HG03469 (cell line): ENCODE measurements at regions not wholly inside any gene's neighbourhood (a gene's known extent, or its start where the extent isn't known, plus 50 kb on each side); places are given as distances from the start of the nearest gene placed in this dataset.
"Not testable (repeated sequence)": the region's sequence is repeated elsewhere in the genome, so short reads cannot be mapped to it uniquely, and the experiment has no call there.

Source experiments
- ATAC-seq: cut with Tn5 transposase; IDR thresholded peaks from one replicate; pipeline ENCODE4 v1.9.1; 2021; ENCODE audit warnings: mild to moderate bottlenecking, moderate library complexity, moderate number of reproducible peaks; ENCODE audit not compliant: unreplicated experiment

GRCh38 chr14:105653921-105654320 lies 127.5 kb downstream of the TMEM121 start:
- ATAC-seq, result not testable (repeated sequence)

- ATAC-seq, result not testable (repeated sequence)
Observed at GRCh38 chr14:105659255-105659654, 132.9 kb downstream of the TMEM121 start.

- ATAC-seq, result no peak
Observed at GRCh38 chr14:105659935-105660527, 133.6 kb downstream of the TMEM121 start.

GRCh38 chr14:105660816-105661531 lies 134.6 kb downstream of the TMEM121 start:
- no peak for ATAC-seq

- ATAC-seq, result not testable (repeated sequence)
Observed at GRCh38 chr14:105662043-105662442, 135.7 kb downstream of the TMEM121 start.

GRCh38 chr14:105662592-105662991 lies 136.2 kb downstream of the TMEM121 start:
- not testable (repeated sequence) for ATAC-seq

- not testable (repeated sequence) for ATAC-seq
Observed at GRCh38 chr14:105663323-105663722, 136.9 kb downstream of the TMEM121 start.

- not testable (repeated sequence) for ATAC-seq
Observed at GRCh38 chr14:105663818-105664596, 137.6 kb downstream of the TMEM121 start.

GRCh38 chr14:105664691-105665090 lies 138.3 kb downstream of the TMEM121 start:
- no peak for ATAC-seq

GRCh38 chr14:105665247-105665950 lies 139.0 kb downstream of the TMEM121 start:
- no peak for ATAC-seq

- no peak for ATAC-seq
Observed at GRCh38 chr14:105665951-105666277, 139.5 kb downstream of the TMEM121 start.

GRCh38 chr14:105666420-105666819 lies 140.0 kb downstream of the TMEM121 start:
- no peak for ATAC-seq

- not testable (repeated sequence) for ATAC-seq
Observed at GRCh38 chr14:105666991-105667662, 140.7 kb downstream of the TMEM121 start.

GRCh38 chr14:105667663-105668020 lies 141.3 kb downstream of the TMEM121 start:
- not testable (repeated sequence) for ATAC-seq

- not testable (repeated sequence) for ATAC-seq
Observed at GRCh38 chr14:105668021-105668420, 141.6 kb downstream of the TMEM121 start.

- ATAC-seq, result not testable (repeated sequence)
Observed at GRCh38 chr14:105668471-105669230, 142.3 kb downstream of the TMEM121 start.

GRCh38 chr14:105669231-105669610 lies 142.8 kb downstream of the TMEM121 start:
- ATAC-seq, result not testable (repeated sequence)

- not testable (repeated sequence) for ATAC-seq
Observed at GRCh38 chr14:105669646-105670045, 143.3 kb downstream of the TMEM121 start.

GRCh38 chr14:105672450-105673200 lies 146.2 kb downstream of the TMEM121 start:
- not testable (repeated sequence) for ATAC-seq
